ENCODE measurements at regions not wholly inside any gene's neighbourhood (a gene's known extent, or its start where the extent isn't known, plus 50 kb on each side); places are given as distances from the start of the nearest gene placed in this dataset.
A peak's percentile ranks its signal among the peaks of the same experiment; 100 is the strongest.

GRCh38 chr13:107099661-107100060 is 531.7 kb upstream of the ARGLU1 start:
- no peak overlapping the region for H3K4me3 ChIP-seq (ENCODE audit: control insufficient read depth, low read depth, low read length)
- TF ChIP-seq CTCF (conservative IDR thresholded peaks at IDR 0.05; ENCODE audit: control insufficient read depth, insufficient read depth, low read depth, low read length) = no peak
- DNase-seq (ENCODE audit: low read depth) = peak; percentile 60

- TF ChIP-seq CTCF (conservative IDR thresholded peaks at IDR 0.05; ENCODE audit: control insufficient read depth, insufficient read depth, low read depth, low read length) = no peak
- no peak for DNase-seq (ENCODE audit: low read depth)
- no peak overlapping the region for H3K4me3 ChIP-seq (ENCODE audit: control insufficient read depth, low read depth, low read length)
Measured at GRCh38 chr13:107097916-107098315, 530.0 kb upstream of the ARGLU1 start.

GRCh38 chr13:107095876-107096275 is 527.9 kb upstream of the ARGLU1 start:
- no peak overlapping the region for H3K4me3 ChIP-seq (ENCODE audit: control insufficient read depth, low read depth, low read length)
- no peak for DNase-seq (ENCODE audit: low read depth)
- TF ChIP-seq CTCF (conservative IDR thresholded peaks at IDR 0.05; ENCODE audit: control insufficient read depth, insufficient read depth, low read depth, low read length) = no peak

DNA sequence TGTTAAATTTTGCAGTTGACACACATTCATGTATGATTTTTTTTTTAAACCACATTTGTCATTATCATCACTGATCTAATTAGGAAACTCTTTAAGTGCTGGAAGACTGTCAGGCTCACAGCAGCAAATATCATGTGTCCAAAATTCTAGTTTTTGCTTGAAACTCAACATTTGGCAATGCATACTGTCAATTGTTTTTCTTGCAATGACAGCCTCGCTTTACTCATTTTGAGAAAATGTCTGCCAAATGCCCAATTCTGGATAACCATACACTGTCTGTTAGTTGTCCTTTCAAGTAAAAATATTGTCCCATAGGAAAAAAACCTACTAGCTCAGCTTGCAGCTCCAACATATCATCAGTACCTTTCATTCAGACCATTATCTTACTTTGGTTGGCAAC is 523.9 kb upstream of the ARGLU1 start:
- DNase-seq (ENCODE audit: low read depth) = no peak
- no peak overlapping the region for H3K4me3 ChIP-seq (ENCODE audit: control insufficient read depth, low read depth, low read length)
- no peak for TF ChIP-seq CTCF (conservative IDR thresholded peaks at IDR 0.05; ENCODE audit: control insufficient read depth, insufficient read depth, low read depth, low read length)

DNA sequence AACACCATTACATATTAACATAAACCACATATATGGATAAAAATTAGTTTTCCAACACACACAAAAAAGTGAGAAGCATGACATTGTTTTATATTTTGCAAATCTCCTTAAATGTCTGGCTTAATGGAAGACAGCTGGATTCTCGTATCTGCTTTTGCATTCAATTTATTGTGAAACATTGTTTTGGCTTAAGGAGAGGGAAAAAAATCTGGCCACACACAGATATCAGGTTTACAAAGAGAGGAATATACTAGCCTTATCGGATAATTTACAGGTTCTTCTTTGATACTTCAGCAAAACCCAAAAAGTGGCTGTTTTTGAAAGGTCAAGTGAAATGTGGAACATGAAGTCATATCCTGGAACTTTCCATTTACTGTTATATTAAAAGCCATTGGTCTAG is 523.5 kb upstream of the ARGLU1 start:
- no peak for DNase-seq (ENCODE audit: low read depth)
- no peak overlapping the region for H3K4me3 ChIP-seq (ENCODE audit: control insufficient read depth, low read depth, low read length)
- TF ChIP-seq CTCF (conservative IDR thresholded peaks at IDR 0.05; ENCODE audit: control insufficient read depth, insufficient read depth, low read depth, low read length) = no peak

DNA sequence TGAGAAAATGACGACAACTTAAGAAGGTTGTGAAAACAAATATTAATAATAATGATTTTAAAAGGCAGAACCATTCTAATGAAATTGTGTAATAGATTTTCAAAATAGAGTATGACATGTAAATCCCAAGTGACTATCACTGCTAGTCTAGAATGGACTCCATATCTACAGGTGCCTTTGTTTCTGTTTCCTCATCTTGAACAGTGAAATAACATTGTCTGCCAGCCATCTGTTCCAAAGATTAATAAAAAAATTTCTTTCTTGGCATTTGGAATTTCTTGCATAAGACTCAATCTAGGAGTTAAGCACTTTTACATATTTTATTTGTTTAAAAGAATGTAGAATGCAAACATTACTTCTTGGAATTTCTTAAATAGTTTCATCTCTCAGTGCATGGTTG is 520.1 kb upstream of the ARGLU1 start:
- DNase-seq (ENCODE audit: low read depth) = no peak
- H3K4me3 ChIP-seq (ENCODE audit: control insufficient read depth, low read depth, low read length) = no peak overlapping the region
- TF ChIP-seq CTCF (conservative IDR thresholded peaks at IDR 0.05; ENCODE audit: control insufficient read depth, insufficient read depth, low read depth, low read length) = no peak

- DNase-seq (ENCODE audit: low read depth) = no peak
- no peak for TF ChIP-seq CTCF (conservative IDR thresholded peaks at IDR 0.05; ENCODE audit: control insufficient read depth, insufficient read depth, low read depth, low read length)
- no peak overlapping the region for H3K4me3 ChIP-seq (ENCODE audit: control insufficient read depth, low read depth, low read length)
Measured at GRCh38 chr13:107079423-107080049, 511.6 kb upstream of the ARGLU1 start.

All from fibroblast of mammary gland (primary cell).